AG08396 (cell line): ENCODE measurements at regions not wholly inside any gene's neighbourhood (a gene's known extent, or its start where the extent isn't known, plus 50 kb on each side); places are given as distances from the start of the nearest gene placed in this dataset.

Experiments
- DNase-seq: peaks from one replicate; pipeline ENCODE4 v3.0.0; 2012; ENCODE audit warnings: low spot score, mixed read lengths

GRCh38 chr1:230515451-230516145, 89.5 kb upstream of the PGBD5 start:
- no peak for DNase-seq

GRCh38 chr1:230510496-230510895, 84.4 kb upstream of the PGBD5 start:
- DNase-seq, result no peak

GRCh38 chr1:230509281-230509977, 83.3 kb upstream of the PGBD5 start:
- peak; percentile 26 for DNase-seq

GRCh38 chr1:230507666-230508402, 81.7 kb upstream of the PGBD5 start:
- DNase-seq, result no peak

GRCh38 chr1:230507236-230507635, 81.1 kb upstream of the PGBD5 start:
- no peak for DNase-seq

GRCh38 chr1:230506451-230506850, 80.3 kb upstream of the PGBD5 start:
- DNase-seq, result no peak

GRCh38 chr1:230504310-230504709, 78.2 kb upstream of the PGBD5 start:
- DNase-seq, result no peak

- no peak for DNase-seq
Measured at GRCh38 chr1:230503726-230504125, 77.6 kb upstream of the PGBD5 start.

GRCh38 chr1:230502996-230503395, 76.9 kb upstream of the PGBD5 start:
- DNase-seq, result no peak

GRCh38 chr1:230502306-230502705, 76.2 kb upstream of the PGBD5 start:
- DNase-seq, result no peak

GRCh38 chr1:230501849-230502248, 75.7 kb upstream of the PGBD5 start:
- no peak for DNase-seq

- DNase-seq, result no peak
Measured at GRCh38 chr1:230501242-230501641, 75.1 kb upstream of the PGBD5 start.

- DNase-seq, result no peak
Measured at GRCh38 chr1:230500063-230500462, 73.9 kb upstream of the PGBD5 start.

GRCh38 chr1:230499496-230499895, 73.4 kb upstream of the PGBD5 start:
- DNase-seq, result no peak

GRCh38 chr1:230498704-230499103, 72.6 kb upstream of the PGBD5 start:
- DNase-seq, result no peak

- no peak for DNase-seq
Measured at GRCh38 chr1:230496451-230496850, 70.3 kb upstream of the PGBD5 start.

GRCh38 chr1:230495891-230496385, 69.8 kb upstream of the PGBD5 start:
- DNase-seq, result no peak

GRCh38 chr1:230495076-230495475, 68.9 kb upstream of the PGBD5 start:
- DNase-seq, result no peak

GRCh38 chr1:230494514-230494913, 68.4 kb upstream of the PGBD5 start:
- DNase-seq, result no peak

- DNase-seq, result no peak
Measured at GRCh38 chr1:230494026-230494425, 67.9 kb upstream of the PGBD5 start.

- no peak for DNase-seq
Measured at GRCh38 chr1:230493264-230493663, 67.1 kb upstream of the PGBD5 start.

- no peak for DNase-seq
Measured at GRCh38 chr1:230490436-230490835, 64.3 kb upstream of the PGBD5 start.
